Right hindlimb (tissue), 1 donor: ENCODE measurements at regions not wholly inside any gene's neighbourhood (a gene's known extent, or its start where the extent isn't known, plus 50 kb on each side); places are given as distances from the start of the nearest gene placed in this dataset.

Experiments
- DNase-seq: peaks from one replicate; pipeline ENCODE4 v3.0.0-alpha.2; 2018

GRCh38 chr7:118298771-118299170 lies 74.3 kb downstream of the ANKRD7 start:
- no peak for DNase-seq

GRCh38 chr7:118300177-118300576 lies 75.7 kb downstream of the ANKRD7 start:
- no peak for DNase-seq

DNA sequence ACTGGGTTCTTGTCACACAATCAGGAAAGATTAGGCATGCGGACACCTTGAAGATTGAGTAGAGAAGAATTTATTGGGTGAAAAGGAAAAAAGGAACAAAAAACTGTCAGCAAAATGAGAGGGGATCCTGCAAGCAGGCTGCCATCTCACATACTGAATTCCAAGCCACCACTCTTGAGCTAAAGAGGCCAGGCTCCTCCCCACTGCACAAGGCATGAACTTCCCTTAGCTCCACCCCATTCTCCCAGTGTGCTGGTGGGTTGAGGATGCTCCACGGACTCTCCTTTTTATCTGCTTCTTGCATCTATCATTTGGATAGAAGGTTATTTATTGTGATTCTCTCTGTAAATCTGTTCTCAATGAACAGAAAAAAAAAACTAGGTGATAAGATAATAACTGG lies 79.6 kb downstream of the ANKRD7 start:
- DNase-seq = no peak

DNA sequence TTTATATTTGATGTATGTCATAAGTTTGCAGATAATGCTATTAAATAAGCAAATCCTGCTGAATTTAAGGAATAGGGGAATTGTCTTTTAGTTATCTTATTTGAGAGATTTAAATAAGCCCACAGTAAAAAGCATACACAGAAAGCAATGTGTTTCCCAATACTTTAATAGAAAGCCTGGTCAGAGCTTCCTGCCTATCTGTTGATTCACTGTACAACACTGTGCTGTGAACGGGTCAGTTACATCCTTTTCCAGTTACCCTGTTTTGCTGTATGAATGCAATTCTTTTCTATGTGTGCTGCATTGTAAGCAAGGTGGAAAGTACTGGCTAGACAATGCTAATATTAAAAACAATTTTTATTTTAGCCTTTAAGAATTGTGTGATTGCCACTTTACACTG lies 81.2 kb downstream of the ANKRD7 start:
- DNase-seq = no peak

DNA sequence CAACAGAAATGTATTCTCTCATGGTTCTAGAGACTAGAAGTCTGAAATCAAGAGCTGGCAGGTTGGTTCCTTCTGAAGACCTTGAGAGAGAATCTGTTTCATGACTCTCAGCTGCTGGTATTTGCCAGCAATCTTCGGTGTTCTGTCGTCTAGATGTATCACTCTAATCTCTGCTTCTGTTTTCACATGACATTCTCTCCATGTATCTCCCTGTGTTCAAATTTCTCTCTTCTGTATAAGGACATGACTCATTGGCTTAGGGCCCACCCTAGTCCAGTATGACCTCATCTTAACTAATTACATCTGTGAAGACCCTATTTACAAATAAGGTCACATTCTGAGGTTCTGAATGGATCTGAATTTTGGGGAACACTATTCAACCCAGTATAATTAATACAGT lies 82.3 kb downstream of the ANKRD7 start:
- no peak for DNase-seq

DNA sequence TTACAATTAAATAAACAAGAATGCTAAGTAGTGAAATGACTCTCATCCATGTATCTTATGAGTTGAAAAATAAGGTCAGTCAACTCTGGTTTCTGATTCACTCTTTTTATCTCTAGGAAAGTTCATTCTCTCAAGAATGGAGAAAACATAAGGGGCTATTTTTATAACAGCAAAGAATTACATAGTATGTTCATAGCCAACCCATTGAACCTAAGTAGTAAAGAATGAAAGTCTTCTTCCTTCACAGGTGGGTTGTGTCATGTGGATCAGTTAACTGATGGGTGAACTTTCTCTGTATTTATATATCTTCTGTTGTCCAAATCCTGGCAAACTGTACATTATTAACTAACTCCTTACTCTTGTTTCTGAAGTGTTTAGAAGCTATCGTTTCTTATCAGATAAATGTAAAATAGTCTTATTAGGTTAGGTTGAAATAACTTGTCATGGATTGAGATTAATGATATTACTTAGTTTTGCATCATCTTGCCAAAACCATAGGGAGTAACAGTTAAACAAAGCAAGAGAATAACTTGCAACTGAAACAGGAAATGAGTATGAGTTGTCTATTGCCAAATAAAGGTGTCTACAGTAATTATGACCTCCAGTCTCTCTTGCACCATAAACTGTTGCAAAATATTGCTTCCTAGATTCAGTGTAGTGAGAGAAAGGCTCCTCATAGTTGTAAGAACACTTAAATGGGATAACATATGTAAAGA lies 86.8 kb downstream of the ANKRD7 start:
- DNase-seq = no peak

GRCh38 chr7:118312051-118312450 lies 87.5 kb downstream of the ANKRD7 start:
- DNase-seq = no peak

- DNase-seq = no peak
These were observed 88.5 kb downstream of the ANKRD7 start for GRCh38 chr7:118312966-118313365.

GRCh38 chr7:118324790-118325449 lies 100.4 kb downstream of the ANKRD7 start:
- no peak for DNase-seq

GRCh38 chr7:118325450-118325808 lies 100.9 kb downstream of the ANKRD7 start:
- no peak for DNase-seq

GRCh38 chr7:118327174-118327573 lies 102.7 kb downstream of the ANKRD7 start:
- DNase-seq = no peak

- DNase-seq = no peak
These were observed 104.2 kb downstream of the ANKRD7 start for GRCh38 chr7:118328505-118329211.

GRCh38 chr7:118330388-118330787 lies 105.9 kb downstream of the ANKRD7 start:
- no peak for DNase-seq

DNA sequence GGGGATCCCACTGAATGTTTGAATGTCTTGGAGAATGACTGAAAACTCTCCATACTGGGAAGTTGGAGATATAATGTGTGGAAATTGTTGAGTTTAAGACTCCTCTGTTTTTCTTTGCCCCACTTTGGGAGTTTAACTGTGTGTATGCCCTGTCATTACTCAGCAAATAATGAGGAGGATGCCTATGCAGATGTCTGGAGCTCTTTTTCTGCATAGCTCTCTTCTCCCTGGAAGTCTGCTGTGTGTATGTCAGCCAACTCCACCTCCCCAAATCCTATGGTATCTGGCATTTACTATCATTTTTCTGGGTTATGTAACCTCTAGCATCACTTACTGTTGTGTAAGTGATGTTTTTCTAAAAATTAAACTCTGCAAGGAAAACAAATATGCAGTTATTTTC lies 122.2 kb downstream of the ANKRD7 start:
- DNase-seq = no peak

DNA sequence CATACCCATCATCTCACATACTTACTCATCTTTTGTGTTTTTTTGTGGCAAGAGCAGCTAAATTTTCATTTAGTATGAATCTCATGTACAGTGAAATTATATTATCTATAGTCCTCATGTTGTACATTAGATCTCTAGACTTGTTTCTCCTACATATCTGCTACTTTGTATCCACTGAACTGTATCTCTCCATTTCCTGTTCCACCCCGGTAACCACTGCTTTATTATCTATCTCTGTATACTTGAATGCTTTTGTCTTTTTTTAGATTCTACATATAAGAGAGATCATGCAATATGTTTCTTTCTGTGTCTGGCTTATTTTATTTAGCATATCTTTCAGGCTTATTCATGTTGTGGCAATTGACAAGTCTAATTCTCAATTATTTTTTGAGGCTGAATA lies 125.1 kb downstream of the ANKRD7 start:
- no peak for DNase-seq

DNA sequence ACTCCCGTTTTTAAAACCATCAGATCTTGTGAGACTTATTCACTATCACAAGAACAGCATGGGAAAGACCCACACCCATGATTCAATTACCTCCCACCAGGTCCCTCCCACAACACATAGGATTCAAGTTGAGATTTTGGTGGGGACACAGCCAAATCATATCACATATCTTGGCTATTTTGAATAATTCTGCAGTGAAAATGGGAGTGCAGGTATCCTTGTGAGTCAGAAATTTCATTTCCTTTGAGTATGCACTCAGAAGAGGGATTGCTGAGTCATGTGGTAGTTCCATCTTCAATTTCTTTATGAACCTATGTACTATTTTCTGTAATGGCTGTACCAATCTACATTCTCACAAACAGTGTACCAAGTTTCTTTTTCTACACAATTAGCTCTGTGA lies 125.8 kb downstream of the ANKRD7 start:
- no peak for DNase-seq

- DNase-seq = no peak
These were observed 128.5 kb downstream of the ANKRD7 start for GRCh38 chr7:118352867-118353453.

DNA sequence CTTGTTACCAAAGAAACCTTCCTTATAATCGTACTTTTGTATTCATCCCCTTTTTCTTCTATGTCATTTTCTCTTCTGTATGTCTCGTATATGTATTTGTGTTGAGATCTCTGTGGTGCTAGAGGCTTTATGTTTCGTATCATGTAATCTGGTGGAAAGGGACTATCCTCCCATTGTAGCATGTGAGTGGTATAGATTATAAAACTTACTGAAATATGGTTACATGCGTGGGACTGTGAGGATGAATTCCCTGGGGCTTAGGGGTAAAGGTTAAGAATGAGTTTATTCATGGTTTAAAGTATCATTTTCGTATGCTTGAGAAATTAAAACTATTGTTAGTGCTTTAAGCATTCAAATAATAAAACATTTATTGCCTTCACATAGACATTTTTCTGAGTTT lies 141.9 kb downstream of the ANKRD7 start:
- no peak for DNase-seq

DNA sequence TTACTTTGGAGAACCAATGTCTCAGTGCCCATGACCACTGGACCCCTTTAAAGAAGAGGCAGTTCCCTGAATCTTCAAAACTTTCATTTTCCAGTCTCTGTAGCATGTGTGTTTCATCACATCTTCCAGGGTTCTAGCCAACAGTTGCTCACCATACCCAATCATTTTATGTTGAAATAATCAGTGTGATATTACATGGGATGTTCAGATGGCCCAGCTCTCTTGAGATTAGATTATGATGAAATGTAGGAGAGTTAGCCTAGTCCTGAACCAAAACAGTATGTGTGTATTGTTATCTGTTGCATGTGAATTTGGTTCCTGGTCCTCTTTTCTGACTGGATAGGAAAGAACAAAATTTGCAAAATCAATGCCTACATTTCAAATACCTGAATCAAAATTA lies 144.5 kb downstream of the ANKRD7 start:
- no peak for DNase-seq

GRCh38 chr7:118369987-118370386 lies 145.5 kb downstream of the ANKRD7 start:
- no peak for DNase-seq

DNA sequence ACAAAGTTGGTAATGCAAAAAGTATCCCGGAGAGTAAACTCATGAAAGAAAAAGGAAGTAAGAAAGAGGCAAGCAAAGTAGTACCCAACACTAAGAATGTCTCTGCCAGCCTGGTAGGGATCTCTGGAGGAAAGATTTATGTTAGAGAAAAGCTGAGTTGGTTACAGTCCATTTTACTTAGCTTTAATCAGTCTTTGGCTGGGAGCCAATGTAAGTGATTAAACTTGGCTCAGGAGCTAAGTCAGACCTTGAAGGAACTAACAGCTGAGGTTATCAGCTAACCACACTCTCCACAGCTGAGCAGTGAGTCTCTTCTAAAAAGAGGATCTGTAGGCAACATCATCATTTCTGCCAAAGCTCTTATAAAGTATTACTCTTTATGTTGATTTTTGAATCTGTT lies 148.0 kb downstream of the ANKRD7 start:
- DNase-seq = no peak

DNA sequence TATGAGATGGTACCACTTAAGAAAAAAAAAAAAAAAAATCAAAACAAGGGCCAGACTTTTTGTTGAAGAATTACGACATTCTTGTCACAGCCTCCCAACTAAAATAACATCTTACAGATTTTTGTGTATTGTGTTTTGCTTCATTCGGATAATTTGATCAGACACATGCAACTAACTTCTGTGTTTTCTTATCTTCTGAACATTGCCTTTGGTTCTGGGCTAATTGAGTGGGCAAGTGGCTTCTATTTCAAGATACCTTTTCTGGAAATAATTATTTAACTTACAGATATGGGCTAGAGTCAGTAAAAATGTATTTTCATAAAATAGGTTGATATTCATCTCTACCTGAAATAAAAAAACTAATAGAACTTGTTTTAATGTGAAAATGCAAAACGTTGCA lies 165.1 kb downstream of the ANKRD7 start:
- DNase-seq = no peak

DNA sequence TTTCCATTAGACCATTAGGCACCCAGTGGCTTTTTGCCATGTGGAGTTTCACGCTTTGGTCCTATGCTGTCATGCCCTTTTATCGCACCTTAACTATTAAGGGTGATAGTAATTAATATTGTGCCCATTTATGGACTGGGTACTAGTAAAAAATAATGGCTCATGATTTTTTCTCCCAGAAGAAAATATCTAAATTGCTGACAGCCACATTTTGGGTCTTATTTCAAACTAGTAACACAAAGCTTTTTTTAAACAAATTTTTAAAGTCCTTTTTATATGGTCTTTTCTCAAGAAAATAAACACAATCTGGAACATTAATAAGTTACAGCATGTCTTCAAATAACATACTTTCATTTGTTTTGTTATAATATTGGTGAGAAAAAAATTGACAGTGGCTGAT lies 179.7 kb downstream of the ANKRD7 start:
- no peak for DNase-seq

DNA sequence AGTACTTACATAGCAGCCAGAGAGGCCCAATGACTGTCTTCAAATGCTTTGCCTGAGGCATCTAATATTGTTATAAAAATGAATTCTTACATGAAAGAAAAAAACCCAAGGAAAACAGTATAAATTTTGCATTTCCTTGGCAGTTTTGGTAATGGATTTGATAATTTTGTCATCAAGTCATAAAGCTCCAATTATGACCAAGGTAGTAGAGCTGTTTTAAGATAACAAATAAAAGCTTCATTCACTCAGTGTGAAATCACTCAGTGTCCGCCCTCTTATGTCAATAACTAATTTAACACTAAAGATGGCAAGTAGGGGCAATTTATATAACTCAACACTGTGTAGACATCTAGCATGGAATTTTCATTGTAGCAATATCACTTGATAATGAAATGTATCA lies 193.9 kb downstream of the ANKRD7 start:
- no peak for DNase-seq
